ENCODE measurements at regions not wholly inside any gene's neighbourhood (a gene's known extent, or its start where the extent isn't known, plus 50 kb on each side); places are given as distances from the start of the nearest gene placed in this dataset.

GRCh38 chr16:86431540-86431939 lies 78.8 kb upstream of the FOXF1 start:
- no peak for TF ChIP-seq CTCF (IDR thresholded peaks at IDR 0.05)
- no peak for TF ChIP-seq EZH2phosphoT487 (IDR thresholded peaks at IDR 0.05)
- no peak for TF ChIP-seq EZH2 (IDR thresholded peaks at IDR 0.05)
- no peaks in the 10 kb centered on the region for H3K36me3 Mint-ChIP-seq
- Histone ChIP-seq H3K4me2 (no peak overlapping the region), H3K4me1 (peaks cover 15% of the 10 kb centered on the region), H3F3A (ENCODE audit: low read depth) (peaks cover 4% of the 10 kb centered on the region), H3K27ac (no peak overlapping the region), H3K9ac (no peak overlapping the region), H3K4me3 (no peak overlapping the region), H3K79me2 (ENCODE audit: low read depth) (no peaks in the 10 kb centered on the region), H3K27me3 (peaks cover 6% of the 10 kb centered on the region), H4K20me1 (ENCODE audit: low read depth) (no peaks in the 10 kb centered on the region), H3K9me3 (ENCODE audit: low read depth) (no peaks in the 10 kb centered on the region), H2AFZ (replicated peaks) (no peak overlapping the region), H3K36me3 (no peaks in the 10 kb centered on the region)
- no peak for DNase-seq (ENCODE audit: low spot score)
- H3K9me3 Mint-ChIP-seq: no peaks in the 10 kb centered on the region
- peaks cover 6% of the 10 kb centered on the region for H3K27me3 Mint-ChIP-seq (ENCODE audit: insufficient read depth, low read depth)
- no peak overlapping the region for H3K4me3 Mint-ChIP-seq
- no peak overlapping the region for H3K27ac Mint-ChIP-seq
- no peaks in the 10 kb centered on the region for H3K4me1 Mint-ChIP-seq

- Histone ChIP-seq H3K27ac (no peak overlapping the region), H3K4me3 (no peak overlapping the region), H3K4me2 (no peak overlapping the region), H3F3A (ENCODE audit: low read depth) (peaks cover 4% of the 10 kb centered on the region), H4K20me1 (ENCODE audit: low read depth) (no peaks in the 10 kb centered on the region), H3K27me3 (peaks cover 6% of the 10 kb centered on the region), H3K36me3 (no peaks in the 10 kb centered on the region), H3K9me3 (ENCODE audit: low read depth) (no peaks in the 10 kb centered on the region), H2AFZ (replicated peaks) (no peak overlapping the region), H3K79me2 (ENCODE audit: low read depth) (no peaks in the 10 kb centered on the region), H3K9ac (no peak overlapping the region), H3K4me1 (peaks cover 15% of the 10 kb centered on the region)
- Mint-ChIP-seq H3K4me1 (no peaks in the 10 kb centered on the region), H3K4me3 (no peak overlapping the region), H3K9me3 (no peaks in the 10 kb centered on the region), H3K27ac (no peak overlapping the region), H3K36me3 (no peaks in the 10 kb centered on the region), H3K27me3 (ENCODE audit: insufficient read depth, low read depth) (peaks cover 8% of the 10 kb centered on the region)
- DNase-seq (ENCODE audit: low spot score): no peak
- no peak for TF ChIP-seq CTCF (IDR thresholded peaks at IDR 0.05)
- TF ChIP-seq EZH2 (IDR thresholded peaks at IDR 0.05): no peak
- TF ChIP-seq EZH2phosphoT487 (IDR thresholded peaks at IDR 0.05): no peak
Measured at GRCh38 chr16:86432048-86432447, 78.3 kb upstream of the FOXF1 start.

- no peak overlapping the region for H3K4me3 ChIP-seq
- no peaks in the 10 kb centered on the region for H3K36me3 Mint-ChIP-seq
- peak; percentile 84 for DNase-seq (ENCODE audit: low spot score)
- TF ChIP-seq CTCF (IDR thresholded peaks at IDR 0.05): no peak
- no peak for TF ChIP-seq EZH2 (IDR thresholded peaks at IDR 0.05)
- TF ChIP-seq EZH2phosphoT487 (IDR thresholded peaks at IDR 0.05): no peak
- no peak overlapping the region for H2AFZ ChIP-seq (replicated peaks)
- no peaks in the 10 kb centered on the region for H3K9me3 ChIP-seq (ENCODE audit: low read depth)
- H3K4me3 Mint-ChIP-seq: no peak overlapping the region
- H3K79me2 ChIP-seq (ENCODE audit: low read depth): no peaks in the 10 kb centered on the region
- peaks cover 15% of the 10 kb centered on the region for H3K4me1 ChIP-seq
- H3K9ac ChIP-seq: no peak overlapping the region
- H3K27ac ChIP-seq: no peak overlapping the region
- peaks cover 8% of the 10 kb centered on the region for H3K27me3 Mint-ChIP-seq (ENCODE audit: insufficient read depth, low read depth)
- H3K4me1 Mint-ChIP-seq: no peaks in the 10 kb centered on the region
- no peaks in the 10 kb centered on the region for H4K20me1 ChIP-seq (ENCODE audit: low read depth)
- H3K27ac Mint-ChIP-seq: no peak overlapping the region
- no peaks in the 10 kb centered on the region for H3K36me3 ChIP-seq
- peaks cover 10% of the 10 kb centered on the region for H3K27me3 ChIP-seq
- H3K4me2 ChIP-seq: peak overlapping the region; percentile 42
- H3K9me3 Mint-ChIP-seq: no peaks in the 10 kb centered on the region
- peaks cover 4% of the 10 kb centered on the region for H3F3A ChIP-seq (ENCODE audit: low read depth)
Measured at GRCh38 chr16:86432691-86433090, 77.6 kb upstream of the FOXF1 start.

Data from neural progenitor cell (in vitro differentiated cells).